SK-N-SH (cell line): ENCODE measurements at regions not wholly inside any gene's neighbourhood (a gene's known extent, or its start where the extent isn't known, plus 50 kb on each side); places are given as distances from the start of the nearest gene placed in this dataset.

Experiments used
- CTCF ChIP-seq: fragments of 200-600 bp; sonication (generic); IDR thresholded peaks from 2 replicates; pipeline ENCODE4 v1.6.1; 2017; ENCODE audit warnings: antibody characterized with exemption, mild to moderate bottlenecking, moderate library complexity
- EZH2phosphoT487 ChIP-seq: fragments of 200-600 bp; sonication (generic); IDR thresholded peaks from 2 replicates; pipeline ENCODE4 v1.6.1; 2017; ENCODE audit warnings: low read depth, mixed run types, mild to moderate bottlenecking, antibody characterized with exemption, moderate library complexity, borderline replicate concordance
- FOXJ3 ChIP-seq: sonication (generic); formaldehyde crosslinking; IDR thresholded peaks from 2 replicates; pipeline ENCODE4 v1.5.1; 2020; ENCODE audit warnings: mild to moderate bottlenecking, missing genetic modification reagents
- GABPA ChIP-seq: IDR thresholded peaks from 2 replicates; pipeline ENCODE4 v1.4.0; 2012; ENCODE audit warnings: low read depth, mild to moderate bottlenecking
- RFX5 ChIP-seq: IDR thresholded peaks from 2 replicates; pipeline ENCODE4 v1.6.1; 2012; ENCODE audit warnings: mild to moderate bottlenecking, improper control_type of control experiment, low read length
- YY1 ChIP-seq: IDR thresholded peaks from 2 replicates; pipeline ENCODE4 v1.4.0; 2012; ENCODE audit warnings: low read depth, mild to moderate bottlenecking

DNA sequence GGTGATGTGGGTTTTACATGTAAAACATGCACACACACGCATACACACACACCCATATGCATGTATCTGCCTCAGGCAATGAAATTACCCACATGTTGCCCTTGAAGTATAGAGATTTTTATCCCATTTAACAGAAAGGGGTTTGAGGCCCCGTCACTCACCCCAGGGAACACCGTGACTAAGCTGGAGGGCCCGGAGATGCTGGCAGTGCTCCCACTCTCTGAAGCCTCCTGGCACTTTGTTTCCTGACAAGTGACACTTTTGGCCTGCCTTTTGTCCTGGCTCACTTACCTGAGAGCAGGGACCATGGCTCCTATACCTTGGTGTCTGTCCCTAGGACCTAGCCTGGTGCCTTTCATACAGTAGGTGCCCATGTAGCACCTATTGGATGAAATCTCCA, 50.0 kb upstream of the TNRC6C start:
- TF ChIP-seq FOXJ3 (CRISPR knock-in tag) (no peak), YY1 (no peak), EZH2phosphoT487 (no peak), CTCF (no peak), RFX5 (no peak), GABPA (no peak)
